ENCODE measurements at regions not wholly inside any gene's neighbourhood (a gene's known extent, or its start where the extent isn't known, plus 50 kb on each side); places are given as distances from the start of the nearest gene placed in this dataset.

DNA sequence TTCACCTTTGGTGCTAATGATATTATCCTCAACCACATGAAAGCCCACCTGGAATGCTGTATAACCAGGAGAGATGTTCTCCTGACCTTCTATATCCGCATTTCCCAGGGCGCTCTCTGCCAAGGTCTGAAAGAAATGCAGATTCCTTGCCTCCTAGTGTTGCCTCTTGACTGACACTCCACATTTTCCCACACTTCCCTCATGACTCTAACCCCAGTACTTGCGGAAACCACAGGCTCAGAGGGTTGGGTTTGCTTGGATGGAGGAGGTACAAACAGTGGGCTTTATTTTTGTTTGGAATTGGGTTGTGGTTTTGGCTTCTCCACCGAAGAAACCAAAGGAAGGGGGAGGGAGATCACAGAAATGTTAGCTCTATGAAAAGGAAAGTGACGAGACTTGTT, 222.9 kb upstream of the CELF2 start:
- no peak overlapping the region for H2AFZ ChIP-seq (ENCODE audit: control insufficient read depth, low read depth, low read length)
- 23% methylated on average over 5 of the region's 5 CpGs for WGBS (ENCODE audit: insufficient coverage, insufficient replicate concordance, low lambda C conversion rate, missing lambda C conversion rate)
- ChIA-PET CTCF (no interaction called here), POLR2A (no interaction called here), RAD21 (ENCODE audit: unreplicated experiment) (no interaction called here), SMC1A (ENCODE audit: uncharacterized antibody, unreplicated experiment) (no interaction called here)
- no peaks in the 10 kb centered on the region for H3K36me3 ChIP-seq (ENCODE audit: control insufficient read depth in 2 of 2, insufficient read depth in 2 of 2, low read length in 1 of 2)
- no peaks in the 10 kb centered on the region for H4K20me1 ChIP-seq (ENCODE audit: control insufficient read depth, insufficient read depth)
- H3K9ac ChIP-seq (ENCODE audit: control insufficient read depth, insufficient read depth, low read length) = no peak overlapping the region
- no peak for DNase-seq (ENCODE audit: low read depth, low spot score)
- intact Hi-C loops (cut with micrococcal nuclease; ENCODE audit: unreplicated experiment) = no loop called here
- FAIRE-seq = no peak
- no peaks in the 10 kb centered on the region; a peak in 2 of 4 replicates for H3K27me3 ChIP-seq (replicated peaks in 1 of 2; ENCODE audit: control insufficient read depth in 2 of 2, insufficient read depth in 2 of 2, low read length in 1 of 2)
- no peak overlapping the region for H3K4me2 ChIP-seq (ENCODE audit: control insufficient read depth, insufficient read depth)
- no peaks in the 10 kb centered on the region for H3K4me1 ChIP-seq (ENCODE audit: control insufficient read depth, insufficient read depth, low read length)
- H3K9me3 ChIP-seq (replicated peaks; ENCODE audit: control insufficient read depth, insufficient read depth, low read length) = no peaks in the 10 kb centered on the region
- no peak overlapping the region for H3K27ac ChIP-seq (ENCODE audit: control insufficient read depth, insufficient read depth)
- no peaks in the 10 kb centered on the region for H3K79me2 ChIP-seq (ENCODE audit: control insufficient read depth, insufficient read depth, low read length)
- TF ChIP-seq ZNF687 (IDR thresholded peaks at IDR 0.05) = no peak
- no peak for TF ChIP-seq SMARCA5 (IDR thresholded peaks at IDR 0.05)
- no peak for TF ChIP-seq SUPT20H (IDR thresholded peaks at IDR 0.05; ENCODE audit: borderline replicate concordance, control insufficient read depth, low read depth, low read length)
- no peak for TF ChIP-seq ZNF384 (IDR thresholded peaks at IDR 0.05; ENCODE audit: borderline replicate concordance, low read depth, low read length)
- no peak for TF ChIP-seq ATF7 (IDR thresholded peaks at IDR 0.05; ENCODE audit: low read depth)
- TF ChIP-seq SMAD5 (IDR thresholded peaks at IDR 0.05; ENCODE audit: low read depth) = no peak
- TF ChIP-seq KDM1A (IDR thresholded peaks at IDR 0.05; ENCODE audit: borderline replicate concordance) = no peak
- TF ChIP-seq ZNF207 (IDR thresholded peaks at IDR 0.05; ENCODE audit: borderline replicate concordance) = no peak
- no peak for TF ChIP-seq POLR2A (IDR thresholded peaks at IDR 0.05; ENCODE audit: low read depth, low read length)
- TF ChIP-seq, protein P1, sequence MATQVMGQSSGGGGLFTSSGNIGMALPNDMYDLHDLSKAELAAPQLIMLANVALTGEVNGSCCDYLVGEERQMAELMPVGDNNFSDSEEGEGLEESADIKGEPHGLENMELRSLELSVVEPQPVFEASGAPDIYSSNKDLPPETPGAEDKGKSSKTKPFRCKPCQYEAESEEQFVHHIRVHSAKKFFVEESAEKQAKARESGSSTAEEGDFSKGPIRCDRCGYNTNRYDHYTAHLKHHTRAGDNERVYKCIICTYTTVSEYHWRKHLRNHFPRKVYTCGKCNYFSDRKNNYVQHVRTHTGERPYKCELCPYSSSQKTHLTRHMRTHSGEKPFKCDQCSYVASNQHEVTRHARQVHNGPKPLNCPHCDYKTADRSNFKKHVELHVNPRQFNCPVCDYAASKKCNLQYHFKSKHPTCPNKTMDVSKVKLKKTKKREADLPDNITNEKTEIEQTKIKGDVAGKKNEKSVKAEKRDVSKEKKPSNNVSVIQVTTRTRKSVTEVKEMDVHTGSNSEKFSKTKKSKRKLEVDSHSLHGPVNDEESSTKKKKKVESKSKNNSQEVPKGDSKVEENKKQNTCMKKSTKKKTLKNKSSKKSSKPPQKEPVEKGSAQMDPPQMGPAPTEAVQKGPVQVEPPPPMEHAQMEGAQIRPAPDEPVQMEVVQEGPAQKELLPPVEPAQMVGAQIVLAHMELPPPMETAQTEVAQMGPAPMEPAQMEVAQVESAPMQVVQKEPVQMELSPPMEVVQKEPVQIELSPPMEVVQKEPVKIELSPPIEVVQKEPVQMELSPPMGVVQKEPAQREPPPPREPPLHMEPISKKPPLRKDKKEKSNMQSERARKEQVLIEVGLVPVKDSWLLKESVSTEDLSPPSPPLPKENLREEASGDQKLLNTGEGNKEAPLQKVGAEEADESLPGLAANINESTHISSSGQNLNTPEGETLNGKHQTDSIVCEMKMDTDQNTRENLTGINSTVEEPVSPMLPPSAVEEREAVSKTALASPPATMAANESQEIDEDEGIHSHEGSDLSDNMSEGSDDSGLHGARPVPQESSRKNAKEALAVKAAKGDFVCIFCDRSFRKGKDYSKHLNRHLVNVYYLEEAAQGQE (IDR thresholded peaks at IDR 0.05; ENCODE audit: low read depth, low read length) = no peak
- no peak for TF ChIP-seq BMI1 (IDR thresholded peaks at IDR 0.05; ENCODE audit: borderline replicate concordance)
- TF ChIP-seq RUNX3 (IDR thresholded peaks at IDR 0.05; ENCODE audit: low read length) = no peak
- TF ChIP-seq, protein P2, sequence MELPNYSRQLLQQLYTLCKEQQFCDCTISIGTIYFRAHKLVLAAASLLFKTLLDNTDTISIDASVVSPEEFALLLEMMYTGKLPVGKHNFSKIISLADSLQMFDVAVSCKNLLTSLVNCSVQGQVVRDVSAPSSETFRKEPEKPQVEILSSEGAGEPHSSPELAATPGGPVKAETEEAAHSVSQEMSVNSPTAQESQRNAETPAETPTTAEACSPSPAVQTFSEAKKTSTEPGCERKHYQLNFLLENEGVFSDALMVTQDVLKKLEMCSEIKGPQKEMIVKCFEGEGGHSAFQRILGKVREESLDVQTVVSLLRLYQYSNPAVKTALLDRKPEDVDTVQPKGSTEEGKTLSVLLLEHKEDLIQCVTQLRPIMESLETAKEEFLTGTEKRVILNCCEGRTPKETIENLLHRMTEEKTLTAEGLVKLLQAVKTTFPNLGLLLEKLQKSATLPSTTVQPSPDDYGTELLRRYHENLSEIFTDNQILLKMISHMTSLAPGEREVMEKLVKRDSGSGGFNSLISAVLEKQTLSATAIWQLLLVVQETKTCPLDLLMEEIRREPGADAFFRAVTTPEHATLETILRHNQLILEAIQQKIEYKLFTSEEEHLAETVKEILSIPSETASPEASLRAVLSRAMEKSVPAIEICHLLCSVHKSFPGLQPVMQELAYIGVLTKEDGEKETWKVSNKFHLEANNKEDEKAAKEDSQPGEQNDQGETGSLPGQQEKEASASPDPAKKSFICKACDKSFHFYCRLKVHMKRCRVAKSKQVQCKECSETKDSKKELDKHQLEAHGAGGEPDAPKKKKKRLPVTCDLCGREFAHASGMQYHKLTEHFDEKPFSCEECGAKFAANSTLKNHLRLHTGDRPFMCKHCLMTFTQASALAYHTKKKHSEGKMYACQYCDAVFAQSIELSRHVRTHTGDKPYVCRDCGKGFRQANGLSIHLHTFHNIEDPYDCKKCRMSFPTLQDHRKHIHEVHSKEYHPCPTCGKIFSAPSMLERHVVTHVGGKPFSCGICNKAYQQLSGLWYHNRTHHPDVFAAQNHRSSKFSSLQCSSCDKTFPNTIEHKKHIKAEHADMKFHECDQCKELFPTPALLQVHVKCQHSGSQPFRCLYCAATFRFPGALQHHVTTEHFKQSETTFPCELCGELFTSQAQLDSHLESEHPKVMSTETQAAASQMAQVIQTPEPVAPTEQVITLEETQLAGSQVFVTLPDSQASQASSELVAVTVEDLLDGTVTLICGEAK (IDR thresholded peaks at IDR 0.05; ENCODE audit: borderline replicate concordance) = no peak
- no peak for TF ChIP-seq MEF2A (IDR thresholded peaks at IDR 0.05; ENCODE audit: insufficient read depth, low read depth, low read length)
- no peak for TF ChIP-seq PML (IDR thresholded peaks at IDR 0.05; ENCODE audit: low read length)
- no peak for TF ChIP-seq CHD2 (IDR thresholded peaks at IDR 0.05; ENCODE audit: borderline replicate concordance, low read depth, low read length)
- ATAC-seq = no peak
- H3K4me3 ChIP-seq = no peak overlapping the region
- in situ Hi-C loops (cut with MboI) = no loop called here
- BruUV-seq (replicated peaks) = no TSS peak
